Osteoblast (primary cell): ENCODE measurements at regions not wholly inside any gene's neighbourhood (a gene's known extent, or its start where the extent isn't known, plus 50 kb on each side); places are given as distances from the start of the nearest gene placed in this dataset.

Source experiments
- DNase-seq: peaks from one replicate; pipeline ENCODE4 v3.0.0; 2011; ENCODE audit warnings: low spot score, mixed read lengths; ENCODE audit not compliant: insufficient read length; ENCODE audit errors: missing footprints
- H2AFZ ChIP-seq: 2 replicates; pipeline ENCODE4 v1.6.0; 2011; ENCODE audit warnings: mild to moderate bottlenecking, low read length
- H3K27ac ChIP-seq: 2 replicates; pipeline ENCODE4 v1.5.1; 2011; ENCODE audit warnings: mild to moderate bottlenecking, low read depth, low read length, moderate library complexity
- H3K27me3 ChIP-seq: 2 replicates; pipeline ENCODE4 v1.6.0; 2012; ENCODE audit warnings: mild to moderate bottlenecking, control low read depth, inconsistent platforms, low read length, moderate library complexity; ENCODE audit not compliant: insufficient read depth
- H3K36me3 ChIP-seq: 2 replicates; pipeline ENCODE4 v1.5.1; 2011; ENCODE audit warnings: mild to moderate bottlenecking, low read length, control low read depth, moderate library complexity; ENCODE audit not compliant: insufficient read depth
- H3K4me1 ChIP-seq: 2 replicates; pipeline ENCODE4 v1.5.1; 2011; ENCODE audit warnings: mild to moderate bottlenecking, low read length, control low read depth, moderate library complexity; ENCODE audit not compliant: insufficient read depth
- H3K4me2 ChIP-seq: 2 replicates; pipeline ENCODE4 v1.6.0; 2011; ENCODE audit warnings: mild to moderate bottlenecking, low read length; ENCODE audit not compliant: insufficient read depth
- H3K4me3 ChIP-seq: fragments of 200-600 bp; sonication (generic); 3 replicates; pipeline ENCODE4 v1.5.1; 2012; ENCODE audit warnings: mild to moderate bottlenecking, low read length, inconsistent platforms; ENCODE audit not compliant: insufficient read depth
- H3K79me2 ChIP-seq: 2 replicates; pipeline ENCODE4 v1.6.0; 2012; ENCODE audit warnings: mild to moderate bottlenecking, low read length, control low read depth, inconsistent platforms; ENCODE audit not compliant: insufficient read depth
- H3K9me3 ChIP-seq: 2 replicates; pipeline ENCODE4 v1.5.1; 2011; ENCODE audit warnings: low read depth, low read length, control low read depth
- H4K20me1 ChIP-seq: 2 replicates; pipeline ENCODE4 v1.6.0; 2012; ENCODE audit warnings: mild to moderate bottlenecking, low read length, control low read depth; ENCODE audit not compliant: insufficient read depth
- TF ChIP-seq, protein P1 (sequence below): IDR thresholded peaks from 2 replicates; pipeline ENCODE4 v1.5.1; 2011; ENCODE audit warnings: mild to moderate bottlenecking, low read depth, low read length, moderate library complexity; ENCODE audit errors: extremely low read depth

DNA sequence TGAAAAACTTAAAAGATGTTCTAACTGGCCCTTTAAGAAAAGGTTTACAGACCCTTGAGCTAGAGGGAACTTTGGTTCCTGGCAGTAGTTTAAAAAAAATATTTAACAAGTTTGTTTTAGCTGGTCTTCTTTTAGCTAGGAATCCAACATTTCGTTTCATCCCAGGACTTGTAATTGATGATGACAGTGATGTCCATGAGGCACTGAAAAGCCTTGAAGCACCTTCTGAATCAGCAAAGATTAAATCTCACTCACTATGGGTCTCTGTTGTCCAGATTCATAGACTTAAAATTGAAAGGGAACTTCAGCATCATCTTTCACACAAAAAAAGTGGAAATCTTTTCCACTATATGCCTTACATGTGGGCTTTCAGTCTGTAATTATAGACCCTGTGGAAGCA lies 102.9 kb upstream of the ETAA1 start:
- H2AFZ ChIP-seq: no peak overlapping the region
- TF ChIP-seq, protein P1, sequence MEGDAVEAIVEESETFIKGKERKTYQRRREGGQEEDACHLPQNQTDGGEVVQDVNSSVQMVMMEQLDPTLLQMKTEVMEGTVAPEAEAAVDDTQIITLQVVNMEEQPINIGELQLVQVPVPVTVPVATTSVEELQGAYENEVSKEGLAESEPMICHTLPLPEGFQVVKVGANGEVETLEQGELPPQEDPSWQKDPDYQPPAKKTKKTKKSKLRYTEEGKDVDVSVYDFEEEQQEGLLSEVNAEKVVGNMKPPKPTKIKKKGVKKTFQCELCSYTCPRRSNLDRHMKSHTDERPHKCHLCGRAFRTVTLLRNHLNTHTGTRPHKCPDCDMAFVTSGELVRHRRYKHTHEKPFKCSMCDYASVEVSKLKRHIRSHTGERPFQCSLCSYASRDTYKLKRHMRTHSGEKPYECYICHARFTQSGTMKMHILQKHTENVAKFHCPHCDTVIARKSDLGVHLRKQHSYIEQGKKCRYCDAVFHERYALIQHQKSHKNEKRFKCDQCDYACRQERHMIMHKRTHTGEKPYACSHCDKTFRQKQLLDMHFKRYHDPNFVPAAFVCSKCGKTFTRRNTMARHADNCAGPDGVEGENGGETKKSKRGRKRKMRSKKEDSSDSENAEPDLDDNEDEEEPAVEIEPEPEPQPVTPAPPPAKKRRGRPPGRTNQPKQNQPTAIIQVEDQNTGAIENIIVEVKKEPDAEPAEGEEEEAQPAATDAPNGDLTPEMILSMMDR: no peak
- H3K4me3 ChIP-seq: no peak overlapping the region
- H3K36me3 ChIP-seq: no peaks in the 10 kb centered on the region
- no peak for DNase-seq
- H3K27me3 ChIP-seq: no peaks in the 10 kb centered on the region
- no peaks in the 10 kb centered on the region for H3K79me2 ChIP-seq
- no peak overlapping the region for H3K4me2 ChIP-seq
- no peaks in the 10 kb centered on the region for H3K9me3 ChIP-seq
- H4K20me1 ChIP-seq: no peaks in the 10 kb centered on the region
- no peak overlapping the region for H3K27ac ChIP-seq
- H3K4me1 ChIP-seq: peaks cover 28% of the 10 kb centered on the region

DNA sequence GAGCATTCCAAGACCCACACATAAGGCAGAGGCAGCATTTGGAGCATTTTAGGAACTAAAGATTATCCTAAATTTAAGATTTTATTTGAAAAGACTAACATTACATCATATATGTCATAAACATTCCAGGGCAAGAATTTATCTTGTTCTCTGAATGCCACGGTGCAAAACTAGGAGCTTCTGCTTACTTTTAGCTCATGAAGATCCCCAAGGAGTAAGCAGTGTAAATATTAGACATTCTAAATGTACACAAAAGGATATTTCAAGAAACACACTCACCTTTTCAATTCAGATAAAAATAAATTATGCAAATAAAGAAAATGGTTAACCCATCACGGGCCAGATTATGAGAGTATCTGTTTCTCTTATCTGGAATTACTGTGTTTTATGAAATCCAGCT lies 101.7 kb upstream of the ETAA1 start:
- TF ChIP-seq, protein P1: no peak
- H3K79me2 ChIP-seq: no peaks in the 10 kb centered on the region
- no peaks in the 10 kb centered on the region for H3K27me3 ChIP-seq
- H3K27ac ChIP-seq: no peak overlapping the region
- no peak overlapping the region for H3K4me2 ChIP-seq
- H2AFZ ChIP-seq: peak overlapping the region; percentile 63
- H3K4me1 ChIP-seq: peaks cover 17% of the 10 kb centered on the region
- H3K36me3 ChIP-seq: no peaks in the 10 kb centered on the region
- no peaks in the 10 kb centered on the region for H3K9me3 ChIP-seq
- no peak for DNase-seq
- no peak overlapping the region for H3K4me3 ChIP-seq
- H4K20me1 ChIP-seq: no peaks in the 10 kb centered on the region

DNA sequence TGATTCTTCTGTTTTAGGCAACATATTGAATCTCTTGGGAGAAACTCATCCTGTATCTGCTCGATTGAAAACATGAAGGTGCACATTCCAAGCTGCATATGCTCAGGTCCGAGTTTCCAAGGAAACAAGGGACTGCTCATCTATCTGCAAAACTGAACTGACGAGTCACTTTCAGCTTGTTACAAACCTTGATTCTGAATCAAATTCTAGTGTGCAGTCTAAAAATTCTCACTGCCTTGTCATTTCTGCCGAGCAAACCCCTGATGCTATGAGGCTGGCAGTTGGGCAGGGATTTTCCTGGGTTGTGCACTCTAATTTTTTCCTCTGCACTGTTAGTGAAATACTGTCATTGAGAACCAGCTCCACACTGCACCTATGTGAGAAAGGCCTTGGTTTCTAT lies 101.3 kb upstream of the ETAA1 start:
- Histone ChIP-seq H3K4me3 (no peak overlapping the region), H3K9me3 (no peaks in the 10 kb centered on the region), H3K4me2 (no peak overlapping the region), H3K27me3 (no peaks in the 10 kb centered on the region), H2AFZ (peak overlapping the region; percentile 63), H4K20me1 (no peaks in the 10 kb centered on the region), H3K4me1 (peaks cover 12% of the 10 kb centered on the region), H3K79me2 (no peaks in the 10 kb centered on the region), H3K27ac (no peak overlapping the region), H3K36me3 (no peaks in the 10 kb centered on the region)
- TF ChIP-seq, protein P1: no peak
- no peak for DNase-seq

DNA sequence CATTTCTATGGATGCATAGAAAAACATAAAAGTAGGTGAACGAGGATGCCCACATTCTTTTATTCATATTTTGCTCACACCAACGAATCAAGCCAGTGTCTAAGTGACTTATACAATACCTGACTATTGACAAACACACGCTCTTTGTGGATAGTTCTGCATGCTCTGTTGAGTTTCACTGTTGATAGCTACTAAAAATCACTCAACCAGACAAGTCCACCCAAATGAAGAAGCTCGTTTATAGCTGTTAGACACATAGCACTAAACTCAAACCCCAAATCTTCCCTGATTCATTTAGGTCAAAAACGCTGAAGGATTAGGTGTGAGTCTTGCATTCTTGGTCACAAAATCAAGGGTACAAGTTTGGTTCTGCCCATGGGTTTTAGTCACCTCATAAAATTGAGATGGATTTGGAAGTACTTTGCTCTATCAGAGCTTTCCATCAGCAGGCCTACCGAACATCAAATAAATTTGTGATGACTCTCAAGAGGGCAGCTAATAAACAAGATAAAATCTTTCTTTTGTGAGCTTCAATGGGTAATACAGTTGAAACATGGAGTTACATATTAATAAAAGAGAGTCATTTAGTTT lies 92.7 kb upstream of the ETAA1 start:
- no peak for DNase-seq
- Histone ChIP-seq H3K36me3 (no peaks in the 10 kb centered on the region), H4K20me1 (no peaks in the 10 kb centered on the region), H3K4me3 (no peak overlapping the region), H3K4me2 (no peak overlapping the region), H3K27me3 (no peaks in the 10 kb centered on the region), H2AFZ (no peak overlapping the region), H3K79me2 (no peaks in the 10 kb centered on the region), H3K9me3 (no peaks in the 10 kb centered on the region), H3K27ac (no peak overlapping the region), H3K4me1 (no peaks in the 10 kb centered on the region)
- TF ChIP-seq, protein P1: no peak
